ENCODE measurements at regions not wholly inside any gene's neighbourhood (a gene's known extent, or its start where the extent isn't known, plus 50 kb on each side); places are given as distances from the start of the nearest gene placed in this dataset.

DNA sequence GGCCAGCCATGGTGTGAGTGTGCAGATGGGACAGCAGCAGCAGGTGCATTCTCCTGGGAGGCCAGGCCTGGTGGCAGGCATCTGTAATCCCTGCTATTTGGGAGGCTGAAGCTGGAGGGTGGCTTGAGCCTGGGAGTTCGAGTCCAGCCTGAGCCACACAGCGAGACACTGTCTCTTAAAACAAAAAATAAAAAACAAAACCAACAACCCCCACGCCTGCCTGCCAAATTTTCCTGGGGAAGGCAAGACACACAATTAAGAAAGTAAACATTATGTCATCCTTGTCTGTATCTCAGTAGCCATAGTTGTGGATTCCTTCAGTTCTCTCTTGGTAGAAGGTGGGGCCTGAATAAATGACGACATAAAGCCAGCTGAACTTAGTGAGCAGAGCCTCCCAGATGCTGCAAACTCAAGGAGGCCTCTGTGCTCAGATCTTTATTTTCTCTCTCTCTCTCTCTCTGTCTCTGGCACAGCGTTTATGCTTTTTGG lies 57.6 kb upstream of the CD34 start:
- TF ChIP-seq, protein P1, sequence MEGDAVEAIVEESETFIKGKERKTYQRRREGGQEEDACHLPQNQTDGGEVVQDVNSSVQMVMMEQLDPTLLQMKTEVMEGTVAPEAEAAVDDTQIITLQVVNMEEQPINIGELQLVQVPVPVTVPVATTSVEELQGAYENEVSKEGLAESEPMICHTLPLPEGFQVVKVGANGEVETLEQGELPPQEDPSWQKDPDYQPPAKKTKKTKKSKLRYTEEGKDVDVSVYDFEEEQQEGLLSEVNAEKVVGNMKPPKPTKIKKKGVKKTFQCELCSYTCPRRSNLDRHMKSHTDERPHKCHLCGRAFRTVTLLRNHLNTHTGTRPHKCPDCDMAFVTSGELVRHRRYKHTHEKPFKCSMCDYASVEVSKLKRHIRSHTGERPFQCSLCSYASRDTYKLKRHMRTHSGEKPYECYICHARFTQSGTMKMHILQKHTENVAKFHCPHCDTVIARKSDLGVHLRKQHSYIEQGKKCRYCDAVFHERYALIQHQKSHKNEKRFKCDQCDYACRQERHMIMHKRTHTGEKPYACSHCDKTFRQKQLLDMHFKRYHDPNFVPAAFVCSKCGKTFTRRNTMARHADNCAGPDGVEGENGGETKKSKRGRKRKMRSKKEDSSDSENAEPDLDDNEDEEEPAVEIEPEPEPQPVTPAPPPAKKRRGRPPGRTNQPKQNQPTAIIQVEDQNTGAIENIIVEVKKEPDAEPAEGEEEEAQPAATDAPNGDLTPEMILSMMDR (IDR thresholded peaks at IDR 0.05): no peak
- no peak for TF ChIP-seq POLR2A (IDR thresholded peaks at IDR 0.05)
